ENCODE measurements at regions not wholly inside any gene's neighbourhood (a gene's known extent, or its start where the extent isn't known, plus 50 kb on each side); places are given as distances from the start of the nearest gene placed in this dataset.

DNA sequence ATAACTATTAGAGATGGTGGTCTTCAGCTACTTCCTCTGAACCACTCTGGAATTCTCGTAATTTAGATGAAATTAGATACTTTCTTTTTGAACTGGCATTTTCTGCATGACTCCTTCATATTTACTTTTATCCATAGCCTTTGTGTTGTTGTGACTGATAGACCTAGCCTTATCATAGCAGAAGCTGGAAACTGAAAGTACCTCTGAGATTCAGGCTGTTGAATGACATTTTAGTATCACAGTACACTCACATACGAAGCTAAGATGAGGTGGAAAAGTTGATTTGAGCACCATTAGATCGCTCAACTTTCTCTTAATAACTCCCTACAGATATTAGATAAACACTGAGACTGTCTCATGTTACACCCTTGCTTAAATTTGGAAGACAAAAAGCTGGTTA, 525.1 kb upstream of the FBXO33 start:
- TF ChIP-seq POLR2A (IDR thresholded peaks at IDR 0.05; ENCODE audit: low read depth, low read length): no peak
- DNase-seq (ENCODE audit: insufficient read length, low spot score) (no peak), FAIRE-seq (no peak)

DNA sequence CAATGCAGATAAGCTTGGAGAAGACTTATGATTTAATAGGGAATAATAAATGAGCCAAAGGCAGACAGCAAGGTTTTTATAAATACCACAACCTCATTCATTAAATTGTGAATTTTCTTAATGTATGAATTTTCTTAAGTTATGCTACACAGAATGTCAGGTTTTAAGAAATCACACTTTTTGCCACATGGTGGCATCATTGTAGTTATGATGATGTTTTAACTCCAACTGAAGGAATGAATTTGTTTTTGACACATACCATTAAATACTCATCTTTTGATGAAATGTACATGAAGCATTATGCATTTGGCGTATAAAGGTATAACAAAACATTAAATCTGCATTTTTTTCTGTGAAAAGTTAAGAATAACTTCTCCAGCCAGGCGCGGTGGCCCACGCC, 524.1 kb upstream of the FBXO33 start:
- DNase-seq (ENCODE audit: insufficient read length, low spot score) (no peak), FAIRE-seq (no peak)
- TF ChIP-seq POLR2A (IDR thresholded peaks at IDR 0.05; ENCODE audit: low read depth, low read length): no peak

DNA sequence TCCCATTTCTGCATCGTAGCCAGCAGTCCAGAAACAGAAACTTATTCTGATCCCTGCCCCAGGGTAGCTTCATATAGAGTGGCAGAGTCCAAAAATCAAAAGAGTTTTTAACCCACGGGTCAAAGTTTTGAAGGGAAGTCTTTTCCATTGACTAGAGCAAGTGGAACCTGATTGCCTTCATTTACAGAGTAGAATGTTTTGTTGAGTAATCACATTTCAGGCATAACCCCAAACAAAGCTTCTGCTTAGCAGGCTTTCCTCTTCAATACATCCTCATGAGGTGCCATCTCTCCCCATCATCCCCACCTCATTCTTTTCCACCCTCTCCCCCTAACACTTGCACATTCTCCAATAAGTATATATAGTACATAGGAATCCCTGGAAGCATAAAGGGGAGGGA, 516.0 kb upstream of the FBXO33 start:
- no peak for DNase-seq (ENCODE audit: insufficient read length, low spot score)
- no peak for FAIRE-seq
- TF ChIP-seq POLR2A (IDR thresholded peaks at IDR 0.05; ENCODE audit: low read depth, low read length): no peak

DNA sequence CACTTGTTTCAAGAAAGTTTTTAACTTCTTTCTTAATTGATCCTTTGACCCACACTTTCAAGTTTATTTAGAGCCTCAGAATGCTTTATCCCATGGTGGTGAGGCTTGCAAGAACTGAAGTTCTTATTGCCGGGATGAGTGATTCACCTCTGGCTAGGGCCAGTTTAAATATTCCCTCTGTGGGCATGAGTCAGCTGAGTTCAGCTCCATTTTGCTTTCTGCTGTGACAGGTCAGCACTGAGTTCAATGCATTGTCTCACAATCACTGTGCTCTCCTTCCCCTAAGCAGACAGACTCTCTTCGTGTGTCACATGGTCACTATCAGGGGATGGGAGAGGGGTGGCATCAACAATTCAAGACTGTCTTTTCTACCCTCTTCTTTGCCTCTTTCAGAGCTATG, 514.6 kb upstream of the FBXO33 start:
- no peak for DNase-seq (ENCODE audit: insufficient read length, low spot score)
- peak; percentile 94 for FAIRE-seq
- TF ChIP-seq POLR2A (IDR thresholded peaks at IDR 0.05; ENCODE audit: low read depth, low read length): no peak

DNA sequence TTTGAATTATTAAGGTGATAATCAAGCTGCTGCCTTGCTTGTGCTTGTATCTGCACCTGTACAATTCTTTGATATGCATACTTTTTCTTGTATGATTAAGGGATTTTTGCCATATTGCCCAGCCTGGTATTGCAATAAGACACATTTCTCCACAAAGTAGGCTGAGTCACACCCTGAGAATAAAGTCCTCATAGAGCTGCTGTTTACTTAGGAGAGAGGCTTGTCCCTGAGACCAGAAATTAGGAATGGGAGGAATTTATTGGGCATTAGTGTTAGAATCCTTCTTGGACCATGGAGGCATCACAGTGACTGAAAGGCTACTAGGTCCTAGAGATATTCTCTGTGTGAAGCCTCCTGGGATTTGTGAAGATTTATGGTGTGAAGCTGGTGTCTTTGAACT, 506.8 kb upstream of the FBXO33 start:
- no peak for TF ChIP-seq POLR2A (IDR thresholded peaks at IDR 0.05; ENCODE audit: low read depth, low read length)
- FAIRE-seq (no peak), DNase-seq (ENCODE audit: insufficient read length, low spot score) (no peak)

DNA sequence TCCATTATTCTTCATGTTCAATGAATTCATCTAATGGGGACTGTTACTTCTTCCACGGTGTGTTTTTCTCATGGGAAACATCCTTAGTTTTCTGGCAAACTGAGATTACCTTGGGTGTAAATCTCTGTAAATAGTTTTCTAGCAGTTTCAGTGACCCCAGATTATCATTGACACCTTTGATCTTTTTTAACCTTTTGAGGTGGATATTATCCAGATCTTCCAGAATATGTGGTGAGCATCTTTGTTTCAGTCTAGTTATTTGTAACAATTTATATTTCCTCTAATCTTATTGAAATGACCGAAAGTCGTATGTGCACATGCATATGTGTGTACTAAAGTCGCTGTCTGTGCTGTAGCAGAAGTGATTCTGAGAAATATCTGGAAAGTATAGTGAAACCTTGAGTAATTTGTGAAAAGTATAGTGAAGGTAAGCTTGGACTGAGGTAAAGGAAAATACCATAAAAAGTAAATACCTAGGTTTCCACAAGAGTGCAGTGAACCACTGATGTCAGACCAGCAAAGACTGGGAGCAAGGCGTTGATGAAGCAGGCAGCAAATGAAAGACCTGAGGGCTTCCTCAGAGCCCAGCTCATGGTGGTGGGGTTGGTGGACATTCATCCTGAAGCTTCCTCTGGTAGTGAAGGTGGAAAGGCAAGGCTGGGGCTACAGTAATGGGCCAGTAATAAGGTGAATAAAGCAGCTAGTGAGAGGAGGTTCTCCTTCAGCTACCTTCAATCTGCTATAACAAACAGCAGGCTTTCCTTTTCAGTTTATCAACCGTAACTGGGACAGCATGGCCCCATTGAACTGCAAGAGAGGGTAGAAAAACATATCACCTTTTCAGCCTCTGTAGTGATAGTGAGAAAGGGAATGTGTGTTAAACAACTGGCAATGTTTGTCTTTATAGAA, 480.2 kb upstream of the FBXO33 start:
- no peak for TF ChIP-seq POLR2A (IDR thresholded peaks at IDR 0.05; ENCODE audit: low read depth, low read length)
- DNase-seq (ENCODE audit: insufficient read length, low spot score) (no peak), FAIRE-seq (no peak)

DNA sequence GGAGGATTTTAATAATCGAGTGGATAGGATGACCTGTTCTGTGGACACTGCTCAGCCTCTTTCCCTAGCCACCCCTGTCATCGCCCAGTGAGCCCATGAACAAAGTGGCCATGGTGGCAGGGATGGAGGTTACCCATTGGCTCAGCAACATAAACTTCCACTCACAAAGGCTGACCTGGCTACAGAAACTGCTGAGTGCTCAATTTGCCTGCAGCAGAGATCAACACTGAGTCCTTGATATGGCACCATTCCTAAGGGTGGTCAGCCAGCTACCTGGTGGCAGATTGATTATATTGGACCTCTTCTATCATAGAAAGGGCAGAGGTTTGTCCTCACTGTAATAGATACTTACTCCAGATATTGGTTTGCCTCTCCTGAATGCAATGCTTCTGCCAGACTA, 465.4 kb upstream of the FBXO33 start:
- no peak for TF ChIP-seq POLR2A (IDR thresholded peaks at IDR 0.05; ENCODE audit: low read depth, low read length)
- FAIRE-seq (no peak), DNase-seq (ENCODE audit: insufficient read length, low spot score) (no peak)

DNA sequence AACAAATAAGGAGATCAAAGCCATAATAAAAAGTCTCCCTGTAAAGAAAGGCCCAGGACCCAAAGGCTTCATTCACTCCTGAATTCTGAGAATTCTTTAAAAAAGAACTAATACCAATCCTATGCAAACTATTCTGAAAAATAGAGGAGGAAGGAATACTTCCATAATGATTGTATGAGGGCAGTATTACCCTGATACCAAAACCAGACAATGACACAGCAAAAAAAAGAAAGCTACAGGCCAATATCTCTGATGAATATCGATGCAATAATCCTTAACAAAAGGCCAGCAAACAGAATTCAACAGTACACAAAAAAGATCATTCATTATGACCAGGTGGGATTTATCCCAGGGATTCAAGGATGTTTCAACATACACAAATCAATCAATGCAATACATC, 457.8 kb upstream of the FBXO33 start:
- no peak for TF ChIP-seq POLR2A (IDR thresholded peaks at IDR 0.05; ENCODE audit: low read depth, low read length)
- FAIRE-seq: no peak
- DNase-seq (ENCODE audit: insufficient read length, low spot score): no peak

DNA sequence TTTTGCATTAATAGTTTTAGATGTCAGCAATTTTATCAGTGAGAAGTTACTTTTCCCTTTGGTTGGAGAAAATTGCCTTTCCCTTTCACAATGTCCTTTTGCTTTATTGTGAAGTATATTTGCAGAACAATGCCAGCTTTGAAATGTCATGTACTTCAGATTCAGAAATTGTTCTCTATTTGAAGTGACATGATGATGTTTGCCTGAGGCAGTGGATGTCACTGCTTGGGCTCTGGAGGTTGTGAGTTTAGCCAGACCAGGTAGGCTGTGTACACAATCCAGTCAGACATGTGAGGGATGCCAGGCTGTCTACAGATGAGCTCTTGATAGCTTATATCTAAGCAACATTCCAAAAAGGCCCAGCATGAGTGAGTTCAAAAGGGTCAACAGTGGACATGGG, 451.9 kb upstream of the FBXO33 start:
- FAIRE-seq: no peak
- DNase-seq (ENCODE audit: insufficient read length, low spot score): no peak
- no peak for TF ChIP-seq POLR2A (IDR thresholded peaks at IDR 0.05; ENCODE audit: low read depth, low read length)

DNA sequence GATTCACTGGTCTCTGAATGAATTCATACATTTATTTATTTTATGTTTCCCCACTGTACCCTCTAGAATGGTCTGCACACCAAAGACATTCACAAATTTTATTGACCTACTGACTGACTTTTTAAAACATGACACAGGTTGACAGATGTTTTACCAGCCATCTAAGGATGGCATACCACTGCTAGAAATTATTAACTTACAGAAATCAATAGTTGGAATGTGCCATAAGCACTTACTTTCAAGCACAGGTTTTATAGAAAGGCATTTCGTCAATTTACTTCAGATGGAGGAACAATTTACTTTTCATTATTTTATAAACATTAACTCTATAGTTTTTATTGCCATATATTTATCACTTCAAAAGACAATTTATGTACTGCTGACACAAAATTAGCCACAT, 448.7 kb upstream of the FBXO33 start:
- FAIRE-seq: no peak

DNA sequence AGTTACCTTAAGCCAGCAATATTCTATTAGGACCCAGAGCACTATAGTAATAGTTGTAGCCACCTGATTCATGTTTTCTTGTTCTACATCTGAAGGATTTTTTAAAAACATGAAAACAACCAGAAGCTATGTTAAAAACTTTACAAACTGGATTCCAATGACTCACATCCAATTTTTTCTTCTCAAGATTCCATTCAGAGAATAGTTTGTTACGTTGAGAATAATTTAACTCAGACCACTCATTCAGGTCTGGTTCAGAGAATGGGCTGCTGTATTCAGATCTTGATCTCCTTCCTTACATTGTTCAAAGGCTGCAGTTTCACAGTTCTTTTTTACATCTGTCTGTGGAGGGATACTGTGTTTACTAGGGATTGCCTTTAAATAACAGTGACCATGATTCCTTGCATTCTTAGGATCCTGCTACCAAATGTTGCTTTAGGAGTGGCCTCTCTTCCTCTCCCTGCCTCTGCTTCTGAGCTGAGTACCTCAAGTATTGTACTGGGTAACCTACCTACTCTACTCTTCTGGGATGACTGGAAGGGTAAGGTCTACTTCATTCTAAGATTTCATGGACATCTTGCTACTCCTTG, 448.0 kb upstream of the FBXO33 start:
- no peak for TF ChIP-seq POLR2A (IDR thresholded peaks at IDR 0.05; ENCODE audit: low read depth, low read length)
- DNase-seq (ENCODE audit: insufficient read length, low spot score) (no peak), FAIRE-seq (no peak)

More for the DNA sequence above, 448.7 kb upstream of the FBXO33 start:
- TF ChIP-seq POLR2A (IDR thresholded peaks at IDR 0.05; ENCODE audit: low read depth, low read length): no peak
- DNase-seq (ENCODE audit: insufficient read length, low spot score): no peak

DNA sequence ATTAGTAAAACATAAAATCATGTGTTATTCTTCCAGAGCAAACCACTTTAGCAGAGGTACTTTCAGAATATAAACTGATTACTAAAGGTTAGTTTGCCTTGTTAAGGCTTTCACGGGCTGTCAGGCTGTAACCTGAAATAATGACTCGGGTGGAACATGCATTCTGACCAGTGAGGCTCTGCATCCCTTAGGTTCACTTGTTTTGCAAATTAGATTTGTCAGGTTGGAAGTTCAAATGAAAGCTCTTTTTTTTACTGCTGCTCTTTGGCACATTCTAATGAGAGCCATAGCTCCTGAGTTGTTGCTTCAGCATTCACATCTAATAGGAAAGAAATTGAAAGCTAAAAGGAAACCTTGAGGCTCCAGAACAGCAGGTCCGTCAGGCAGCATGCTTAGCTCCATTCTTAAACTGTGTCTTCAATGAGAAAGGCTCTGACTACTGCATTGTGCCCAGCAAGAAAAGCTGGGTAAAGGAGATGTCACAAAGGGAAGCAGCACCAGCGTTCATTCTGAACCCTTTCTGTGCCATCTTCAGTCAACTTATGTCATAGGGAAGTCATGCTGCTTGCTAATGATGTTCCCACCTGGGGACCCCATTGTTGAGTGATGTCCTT, 445.5 kb upstream of the FBXO33 start:
- FAIRE-seq (no peak), DNase-seq (ENCODE audit: insufficient read length, low spot score) (no peak)
- TF ChIP-seq POLR2A (IDR thresholded peaks at IDR 0.05; ENCODE audit: low read depth, low read length): no peak

DNA sequence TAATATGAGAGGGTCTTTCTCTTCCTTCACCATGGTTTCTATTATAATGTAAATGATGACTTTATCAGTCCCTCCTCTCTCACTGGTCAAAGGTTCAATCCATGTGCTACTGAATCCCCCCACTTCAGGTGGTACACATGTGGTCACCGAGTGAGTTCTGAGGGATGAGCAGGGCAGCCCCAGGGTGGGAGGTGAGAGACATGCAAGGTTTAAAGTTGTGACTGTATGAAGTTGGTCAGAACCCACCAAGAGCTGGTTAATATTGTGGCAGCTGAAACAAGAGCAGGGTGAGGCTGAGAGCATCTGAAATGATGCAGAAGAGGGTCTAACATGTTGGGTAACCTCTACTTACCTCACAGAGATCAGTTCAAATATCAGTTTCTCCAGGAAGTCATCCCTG, 444.7 kb upstream of the FBXO33 start:
- no peak for TF ChIP-seq POLR2A (IDR thresholded peaks at IDR 0.05; ENCODE audit: low read depth, low read length)
- FAIRE-seq (no peak), DNase-seq (ENCODE audit: insufficient read length, low spot score) (no peak)

DNA sequence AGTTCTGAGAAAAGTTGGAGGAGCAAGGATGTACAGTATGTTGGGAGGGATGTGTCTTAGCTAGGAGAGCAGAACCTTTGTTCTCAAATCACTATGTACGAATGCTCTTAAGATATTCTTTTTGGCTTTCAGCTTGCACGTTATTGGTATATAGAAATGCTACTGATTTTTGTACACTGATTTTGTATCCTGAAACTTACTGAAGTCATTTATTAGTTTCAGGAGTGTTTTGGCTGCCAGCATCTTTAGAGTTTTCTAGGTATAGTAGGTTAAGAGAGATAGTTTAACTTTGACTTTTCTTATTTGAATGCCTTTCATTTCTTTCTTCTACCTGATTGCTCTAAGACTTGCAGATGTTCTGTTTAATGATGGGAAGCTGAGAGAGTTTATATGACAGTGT, 442.8 kb upstream of the FBXO33 start:
- no peak for TF ChIP-seq POLR2A (IDR thresholded peaks at IDR 0.05; ENCODE audit: low read depth, low read length)
- DNase-seq (ENCODE audit: insufficient read length, low spot score): no peak
- FAIRE-seq: no peak

DNA sequence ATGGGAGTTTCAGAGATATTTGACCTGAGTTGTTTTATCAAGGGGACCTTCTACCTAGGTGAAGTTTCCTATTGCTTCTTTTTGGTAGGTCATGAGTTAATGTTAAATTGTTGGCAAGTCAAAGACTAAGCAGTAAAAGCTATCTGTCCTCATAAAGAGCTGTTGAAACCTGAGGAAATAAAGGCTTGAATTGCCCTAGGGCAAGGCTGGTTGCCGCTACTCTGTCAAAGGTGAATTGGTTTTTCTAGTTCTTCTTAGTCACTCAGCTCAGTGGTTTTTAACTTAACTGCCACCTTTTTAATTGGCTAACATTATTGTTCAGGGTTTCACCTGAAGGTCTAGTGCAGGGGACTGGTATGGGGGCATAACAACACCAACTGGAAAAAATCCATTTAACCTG, 441.6 kb upstream of the FBXO33 start:
- DNase-seq (ENCODE audit: insufficient read length, low spot score): no peak

More for the DNA sequence above, 441.6 kb upstream of the FBXO33 start:
- no peak for TF ChIP-seq POLR2A (IDR thresholded peaks at IDR 0.05; ENCODE audit: low read depth, low read length)
- FAIRE-seq: no peak
